ENCODE measurements at regions not wholly inside any gene's neighbourhood (a gene's known extent, or its start where the extent isn't known, plus 50 kb on each side); places are given as distances from the start of the nearest gene placed in this dataset.

- DNase-seq (ENCODE audit: low read depth) = no peak
- no peak overlapping the region for H3K4me3 ChIP-seq (ENCODE audit: low read length)
- TF ChIP-seq CTCF (conservative IDR thresholded peaks at IDR 0.05; ENCODE audit: low read depth, low read length) = no peak
Observed at GRCh38 chr12:75599061-75599460, 87.7 kb upstream of the KRR1 start.

- no peak overlapping the region for H3K4me3 ChIP-seq (ENCODE audit: low read length)
- no peak for DNase-seq (ENCODE audit: low read depth)
- TF ChIP-seq CTCF (conservative IDR thresholded peaks at IDR 0.05; ENCODE audit: low read depth, low read length) = no peak
Observed at GRCh38 chr12:75596406-75596805, 85.0 kb upstream of the KRR1 start.

GRCh38 chr12:75592638-75593335 lies 81.4 kb upstream of the KRR1 start:
- DNase-seq (ENCODE audit: low read depth) = no peak
- H3K4me3 ChIP-seq (ENCODE audit: low read length) = no peak overlapping the region
- TF ChIP-seq CTCF (conservative IDR thresholded peaks at IDR 0.05; ENCODE audit: low read depth, low read length) = no peak

- no peak overlapping the region for H3K4me3 ChIP-seq (ENCODE audit: low read length)
- no peak for TF ChIP-seq CTCF (conservative IDR thresholded peaks at IDR 0.05; ENCODE audit: low read depth, low read length)
- no peak for DNase-seq (ENCODE audit: low read depth)
Observed at GRCh38 chr12:75592086-75592485, 80.7 kb upstream of the KRR1 start.

- no peak for TF ChIP-seq CTCF (conservative IDR thresholded peaks at IDR 0.05; ENCODE audit: low read depth, low read length)
- DNase-seq (ENCODE audit: low read depth) = no peak
- H3K4me3 ChIP-seq (ENCODE audit: low read length) = no peak overlapping the region
Observed at GRCh38 chr12:75591628-75592027, 80.2 kb upstream of the KRR1 start.

- no peak for TF ChIP-seq CTCF (conservative IDR thresholded peaks at IDR 0.05; ENCODE audit: low read depth, low read length)
- H3K4me3 ChIP-seq (ENCODE audit: low read length) = no peak overlapping the region
- no peak for DNase-seq (ENCODE audit: low read depth)
Observed at GRCh38 chr12:75589801-75590200, 78.4 kb upstream of the KRR1 start.

- no peak for DNase-seq (ENCODE audit: low read depth)
- H3K4me3 ChIP-seq (ENCODE audit: low read length) = no peak overlapping the region
- TF ChIP-seq CTCF (conservative IDR thresholded peaks at IDR 0.05; ENCODE audit: low read depth, low read length) = no peak
Observed at GRCh38 chr12:75587340-75588106, 76.1 kb upstream of the KRR1 start.
